SK-N-SH (cell line): ENCODE measurements at regions not wholly inside any gene's neighbourhood (a gene's known extent, or its start where the extent isn't known, plus 50 kb on each side); places are given as distances from the start of the nearest gene placed in this dataset.
"Not testable (repeated sequence)": the region's sequence is repeated elsewhere in the genome, so short reads cannot be mapped to it uniquely, and the experiment has no call there.

Source experiments
- GATA2 ChIP-seq: sonication (generic); formaldehyde crosslinking; IDR thresholded peaks from 2 replicates; pipeline ENCODE4 v1.5.0; 2020; ENCODE audit warnings: mild to moderate bottlenecking, missing genetic modification reagents
- MXI1 ChIP-seq: IDR thresholded peaks from 2 replicates; pipeline ENCODE4 v1.6.1; 2012; ENCODE audit warnings: mild to moderate bottlenecking, low read depth, low read length, improper control_type of control experiment
- RAD21 ChIP-seq: IDR thresholded peaks from 2 replicates; pipeline ENCODE4 v1.6.1; 2012; ENCODE audit warnings: mild to moderate bottlenecking, low read length
- RCOR1 ChIP-seq: fragments of 150-350 bp; IDR thresholded peaks from 2 replicates; pipeline ENCODE4 v1.6.1; 2017; ENCODE audit warnings: antibody characterized with exemption, low read length
- TF ChIP-seq, protein P1 (sequence below): fragments of 200-600 bp; sonication (generic); IDR thresholded peaks from 2 replicates; pipeline ENCODE4 v1.6.1; 2017; ENCODE audit warnings: antibody characterized with exemption, mild to moderate bottlenecking, moderate library complexity
- TF ChIP-seq, protein P2 (sequence below): IDR thresholded peaks from 2 replicates; pipeline ENCODE4 v1.6.1; 2012; ENCODE audit warnings: mild to moderate bottlenecking, low read depth, low read length, moderate library complexity

DNA sequence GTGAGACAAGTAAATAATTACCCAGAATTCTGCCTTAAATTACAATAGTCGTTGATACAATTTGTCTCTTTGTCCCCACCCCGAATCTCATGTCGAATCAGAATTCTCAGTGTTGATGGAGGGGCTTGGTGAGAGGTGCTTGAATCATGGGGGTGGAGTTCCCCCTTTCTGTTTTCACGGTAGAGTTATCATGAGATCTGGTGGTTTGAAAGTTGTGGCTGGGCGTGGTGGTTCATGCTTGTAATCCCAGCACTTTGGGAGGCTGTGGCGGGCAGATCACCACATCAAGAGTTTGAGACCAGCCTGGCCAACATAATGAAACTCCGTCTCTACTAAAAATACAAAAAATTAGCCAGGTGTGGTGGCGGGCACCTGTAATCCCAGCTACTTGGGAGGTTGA lies 75.0 kb upstream of the GNAQ start:
- not testable (repeated sequence) for TF ChIP-seq MXI1; RAD21; GATA2 (CRISPR knock-in tag); RCOR1
- TF ChIP-seq, protein P1, sequence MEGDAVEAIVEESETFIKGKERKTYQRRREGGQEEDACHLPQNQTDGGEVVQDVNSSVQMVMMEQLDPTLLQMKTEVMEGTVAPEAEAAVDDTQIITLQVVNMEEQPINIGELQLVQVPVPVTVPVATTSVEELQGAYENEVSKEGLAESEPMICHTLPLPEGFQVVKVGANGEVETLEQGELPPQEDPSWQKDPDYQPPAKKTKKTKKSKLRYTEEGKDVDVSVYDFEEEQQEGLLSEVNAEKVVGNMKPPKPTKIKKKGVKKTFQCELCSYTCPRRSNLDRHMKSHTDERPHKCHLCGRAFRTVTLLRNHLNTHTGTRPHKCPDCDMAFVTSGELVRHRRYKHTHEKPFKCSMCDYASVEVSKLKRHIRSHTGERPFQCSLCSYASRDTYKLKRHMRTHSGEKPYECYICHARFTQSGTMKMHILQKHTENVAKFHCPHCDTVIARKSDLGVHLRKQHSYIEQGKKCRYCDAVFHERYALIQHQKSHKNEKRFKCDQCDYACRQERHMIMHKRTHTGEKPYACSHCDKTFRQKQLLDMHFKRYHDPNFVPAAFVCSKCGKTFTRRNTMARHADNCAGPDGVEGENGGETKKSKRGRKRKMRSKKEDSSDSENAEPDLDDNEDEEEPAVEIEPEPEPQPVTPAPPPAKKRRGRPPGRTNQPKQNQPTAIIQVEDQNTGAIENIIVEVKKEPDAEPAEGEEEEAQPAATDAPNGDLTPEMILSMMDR: not testable (repeated sequence)
- TF ChIP-seq, protein P2, sequence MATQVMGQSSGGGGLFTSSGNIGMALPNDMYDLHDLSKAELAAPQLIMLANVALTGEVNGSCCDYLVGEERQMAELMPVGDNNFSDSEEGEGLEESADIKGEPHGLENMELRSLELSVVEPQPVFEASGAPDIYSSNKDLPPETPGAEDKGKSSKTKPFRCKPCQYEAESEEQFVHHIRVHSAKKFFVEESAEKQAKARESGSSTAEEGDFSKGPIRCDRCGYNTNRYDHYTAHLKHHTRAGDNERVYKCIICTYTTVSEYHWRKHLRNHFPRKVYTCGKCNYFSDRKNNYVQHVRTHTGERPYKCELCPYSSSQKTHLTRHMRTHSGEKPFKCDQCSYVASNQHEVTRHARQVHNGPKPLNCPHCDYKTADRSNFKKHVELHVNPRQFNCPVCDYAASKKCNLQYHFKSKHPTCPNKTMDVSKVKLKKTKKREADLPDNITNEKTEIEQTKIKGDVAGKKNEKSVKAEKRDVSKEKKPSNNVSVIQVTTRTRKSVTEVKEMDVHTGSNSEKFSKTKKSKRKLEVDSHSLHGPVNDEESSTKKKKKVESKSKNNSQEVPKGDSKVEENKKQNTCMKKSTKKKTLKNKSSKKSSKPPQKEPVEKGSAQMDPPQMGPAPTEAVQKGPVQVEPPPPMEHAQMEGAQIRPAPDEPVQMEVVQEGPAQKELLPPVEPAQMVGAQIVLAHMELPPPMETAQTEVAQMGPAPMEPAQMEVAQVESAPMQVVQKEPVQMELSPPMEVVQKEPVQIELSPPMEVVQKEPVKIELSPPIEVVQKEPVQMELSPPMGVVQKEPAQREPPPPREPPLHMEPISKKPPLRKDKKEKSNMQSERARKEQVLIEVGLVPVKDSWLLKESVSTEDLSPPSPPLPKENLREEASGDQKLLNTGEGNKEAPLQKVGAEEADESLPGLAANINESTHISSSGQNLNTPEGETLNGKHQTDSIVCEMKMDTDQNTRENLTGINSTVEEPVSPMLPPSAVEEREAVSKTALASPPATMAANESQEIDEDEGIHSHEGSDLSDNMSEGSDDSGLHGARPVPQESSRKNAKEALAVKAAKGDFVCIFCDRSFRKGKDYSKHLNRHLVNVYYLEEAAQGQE: not testable (repeated sequence)
